ENCODE measurements at regions not wholly inside any gene's neighbourhood (a gene's known extent, or its start where the extent isn't known, plus 50 kb on each side); places are given as distances from the start of the nearest gene placed in this dataset.

DNA sequence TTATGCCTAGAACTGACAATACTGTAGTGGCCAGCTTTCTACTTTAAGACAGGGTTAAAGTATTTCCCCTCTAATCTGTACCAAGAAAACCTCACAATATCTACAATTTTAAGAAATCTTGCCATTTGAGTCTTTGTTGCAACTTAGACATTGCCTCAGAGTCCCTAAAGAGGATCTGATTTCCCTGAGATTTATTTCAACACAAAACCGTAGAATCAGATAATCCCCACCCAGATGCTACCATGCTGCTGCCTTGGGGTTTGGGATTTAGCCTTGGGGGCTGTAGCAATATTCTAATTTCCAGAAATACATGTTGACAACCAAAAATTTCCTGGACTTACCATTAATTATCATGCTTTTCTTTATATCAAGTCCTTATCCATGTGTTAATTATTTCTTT is 50.3 kb upstream of the DENND1B start:
- peaks cover 7% of the 10 kb centered on the region for H3K9me3 Mint-ChIP-seq
- no peaks in the 10 kb centered on the region for H3K36me3 Mint-ChIP-seq (ENCODE audit: low read depth)
- no peak for TF ChIP-seq CTCF (conservative IDR thresholded peaks at IDR 0.05)
- no peaks in the 10 kb centered on the region for H3K27me3 Mint-ChIP-seq (ENCODE audit: low read depth)
- no peak overlapping the region for H3K27ac Mint-ChIP-seq (ENCODE audit: unreplicated experiment)
- DNase-seq (ENCODE audit: low read depth, low spot score): no peak
- H3K4me1 Mint-ChIP-seq: no peaks in the 10 kb centered on the region
- no peak overlapping the region for H3K4me3 Mint-ChIP-seq

Measured in neural crest cell (in vitro differentiated cells).